Fibroblast of mammary gland (primary cell): ENCODE measurements at regions not wholly inside any gene's neighbourhood (a gene's known extent, or its start where the extent isn't known, plus 50 kb on each side); places are given as distances from the start of the nearest gene placed in this dataset.

Experiments
- DNase-seq: peaks from one replicate; pipeline ENCODE4 v3.0.0-alpha.2; 2010; ENCODE audit warnings: low read depth
- H3K4me3 ChIP-seq: 2 replicates; pipeline ENCODE4 v1.5.1; 2011; ENCODE audit warnings: low read depth, mild to moderate bottlenecking, low read length, moderate library complexity; ENCODE audit not compliant: control insufficient read depth
- CTCF ChIP-seq: conservative IDR thresholded peaks from 2 replicates; pipeline ENCODE4 v1.5.1; 2011; ENCODE audit warnings: low read depth, low read length, inconsistent platforms; ENCODE audit not compliant: control insufficient read depth, insufficient read depth

- H3K4me3 ChIP-seq = no peak overlapping the region
- DNase-seq = no peak
- no peak for TF ChIP-seq CTCF
These were observed 239.0 kb downstream of the EIPR1 start for GRCh38 chr2:3138621-3139020.

GRCh38 chr2:3137651-3138300, 239.8 kb downstream of the EIPR1 start:
- DNase-seq = no peak
- no peak for TF ChIP-seq CTCF
- H3K4me3 ChIP-seq = no peak overlapping the region

GRCh38 chr2:3135676-3136075, 241.9 kb downstream of the EIPR1 start:
- DNase-seq = no peak
- TF ChIP-seq CTCF = no peak
- H3K4me3 ChIP-seq = no peak overlapping the region

- DNase-seq = no peak
- no peak for TF ChIP-seq CTCF
- no peak overlapping the region for H3K4me3 ChIP-seq
These were observed 243.5 kb downstream of the EIPR1 start for GRCh38 chr2:3134026-3134571.

- DNase-seq = no peak
- H3K4me3 ChIP-seq = no peak overlapping the region
- no peak for TF ChIP-seq CTCF
These were observed 244.7 kb downstream of the EIPR1 start for GRCh38 chr2:3132966-3133365.

- no peak for TF ChIP-seq CTCF
- DNase-seq = no peak
These were observed 245.2 kb downstream of the EIPR1 start for GRCh38 chr2:3132466-3132865.

GRCh38 chr2:3131636-3132326, 245.8 kb downstream of the EIPR1 start:
- TF ChIP-seq CTCF = no peak
- H3K4me3 ChIP-seq = no peak overlapping the region
- DNase-seq = no peak

More at GRCh38 chr2:3132466-3132865, 245.2 kb downstream of the EIPR1 start:
- no peak overlapping the region for H3K4me3 ChIP-seq
